Right lobe of liver (tissue), 6 donors: ENCODE measurements at regions not wholly inside any gene's neighbourhood (a gene's known extent, or its start where the extent isn't known, plus 50 kb on each side); places are given as distances from the start of the nearest gene placed in this dataset.

ENCODE experiments used
- ATAC-seq, 4 donors: fragments of 200-7000 bp; cut with Tn5 transposase; one replicate each; pipeline ENCODE4 v1.9.1; 2020; ENCODE audit warnings: mild to moderate bottlenecking in 4 of 4, moderate library complexity in 4 of 4
- DNase-seq, 3 donors: peaks; one replicate each; pipeline ENCODE4 v3.0.0-alpha.2; 2020
- H3K27ac ChIP-seq, 3 donors: fragments of 200-600 bp; one replicate each; pipeline ENCODE4 v1.8.0; 2022
- H3K27me3 ChIP-seq, 2 donors: fragments of 200-600 bp; one replicate each; pipeline ENCODE4 v1.8.0; 2022
- H3K36me3 ChIP-seq, 4 donors: fragments of 200-600 bp; sonication (generic) in 1 of 4; one replicate each; pipeline versions ENCODE4 v1.5.1 to v1.8.0; 2017 to 2022; ENCODE audit warnings: control low read depth in 1 of 4
- H3K4me1 ChIP-seq, 4 donors: fragments of 200-600 bp; sonication (generic) in 1 of 4; one replicate each; pipeline versions ENCODE4 v1.5.1 to v1.8.0; 2017 to 2022; ENCODE audit warnings: control low read depth in 1 of 4
- H3K4me3 ChIP-seq, 3 donors: fragments of 200-600 bp; one replicate each; pipeline ENCODE4 v1.8.0; 2022
- H3K9me3 ChIP-seq, 4 donors: fragments of 200-600 bp; sonication (generic) in 1 of 4; one replicate each; pipeline versions ENCODE4 v1.5.1 to v1.8.0; 2017 to 2022; ENCODE audit warnings: control low read depth in 1 of 4
- POLR2A ChIP-seq: fragments of 450-650 bp; IDR thresholded peaks from one replicate; pipeline ENCODE4 v1.6.1; 2017; ENCODE audit warnings: antibody characterized with exemption, mild to moderate bottlenecking
- WGBS: methylation state at CpG from one replicate; pipeline ENCODE4 v1.1.6; 2018; ENCODE audit warnings: low coverage, low lambda C conversion rate; ENCODE audit not compliant: insufficient coverage; ENCODE audit errors: missing lambda C conversion rate; 5-methylcytosine and 5-hydroxymethylcytosine counted together
- intact Hi-C, 2 donors: fragments of 100-400 bp; cut with DNase I; formaldehyde crosslinking; loops; one replicate each; pipeline versions ENCODE4 v1.11.2 to v1.14.1; 2022
- TF ChIP-seq, protein P1 (sequence below), 4 donors: fragments of 200-600 bp in 3 of 4; fragments of 450-650 bp in 1 of 4; IDR thresholded peaks; one replicate each; pipeline versions ENCODE4 v1.5.1 to v1.8.0; 2016 to 2022; ENCODE audit warnings: antibody characterized with exemption in 4 of 4, mild to moderate bottlenecking in 2 of 4
- donor health status: DM: no; HTN: yes; CAD: no.
- donor health status: DM: no; HTN: no; CAD: no.
- donor health status: DM: no; HTN: no; CAD: no.
- donor health status: DM: no; HTN: yes; CAD: no.
- donor health status: DM: no; HTN: yes; CAD: no.

DNA sequence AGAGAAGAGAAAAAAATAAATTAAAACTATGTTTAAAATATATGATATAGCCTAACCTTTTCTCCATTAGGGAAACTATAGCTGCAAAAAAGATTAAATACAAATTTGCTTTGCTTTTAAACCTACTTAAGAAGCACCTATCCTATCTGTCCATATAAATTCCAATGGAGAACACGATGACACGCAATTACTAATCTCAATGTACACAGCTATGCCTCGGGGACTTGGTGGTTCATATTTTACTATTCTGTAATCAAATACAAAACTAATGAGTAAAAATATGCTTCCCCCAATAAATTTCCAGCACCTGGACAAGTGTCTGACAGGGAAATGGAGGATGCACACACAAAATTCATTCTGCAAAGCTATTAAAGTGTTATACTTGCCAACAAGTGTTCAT, 386.4 kb downstream of the LMO4 start:
- intact Hi-C loops, result no loop called here
- Histone ChIP-seq H3K36me3 (no peaks in the 10 kb centered on the region), H3K27me3 (no peaks in the 10 kb centered on the region), H3K4me1 (no peaks in the 10 kb centered on the region), H3K27ac (no peak overlapping the region), H3K9me3 (no peaks in the 10 kb centered on the region), H3K4me3 (no peak overlapping the region)
- TF ChIP-seq POLR2A, result no peak
- TF ChIP-seq, protein P1, sequence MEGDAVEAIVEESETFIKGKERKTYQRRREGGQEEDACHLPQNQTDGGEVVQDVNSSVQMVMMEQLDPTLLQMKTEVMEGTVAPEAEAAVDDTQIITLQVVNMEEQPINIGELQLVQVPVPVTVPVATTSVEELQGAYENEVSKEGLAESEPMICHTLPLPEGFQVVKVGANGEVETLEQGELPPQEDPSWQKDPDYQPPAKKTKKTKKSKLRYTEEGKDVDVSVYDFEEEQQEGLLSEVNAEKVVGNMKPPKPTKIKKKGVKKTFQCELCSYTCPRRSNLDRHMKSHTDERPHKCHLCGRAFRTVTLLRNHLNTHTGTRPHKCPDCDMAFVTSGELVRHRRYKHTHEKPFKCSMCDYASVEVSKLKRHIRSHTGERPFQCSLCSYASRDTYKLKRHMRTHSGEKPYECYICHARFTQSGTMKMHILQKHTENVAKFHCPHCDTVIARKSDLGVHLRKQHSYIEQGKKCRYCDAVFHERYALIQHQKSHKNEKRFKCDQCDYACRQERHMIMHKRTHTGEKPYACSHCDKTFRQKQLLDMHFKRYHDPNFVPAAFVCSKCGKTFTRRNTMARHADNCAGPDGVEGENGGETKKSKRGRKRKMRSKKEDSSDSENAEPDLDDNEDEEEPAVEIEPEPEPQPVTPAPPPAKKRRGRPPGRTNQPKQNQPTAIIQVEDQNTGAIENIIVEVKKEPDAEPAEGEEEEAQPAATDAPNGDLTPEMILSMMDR (IDR thresholded peaks at IDR 0.05), result no peak
- 70% methylated on average over 3 of the region's 3 CpGs for WGBS
- no peak for ATAC-seq
- DNase-seq, result no peak

DNA sequence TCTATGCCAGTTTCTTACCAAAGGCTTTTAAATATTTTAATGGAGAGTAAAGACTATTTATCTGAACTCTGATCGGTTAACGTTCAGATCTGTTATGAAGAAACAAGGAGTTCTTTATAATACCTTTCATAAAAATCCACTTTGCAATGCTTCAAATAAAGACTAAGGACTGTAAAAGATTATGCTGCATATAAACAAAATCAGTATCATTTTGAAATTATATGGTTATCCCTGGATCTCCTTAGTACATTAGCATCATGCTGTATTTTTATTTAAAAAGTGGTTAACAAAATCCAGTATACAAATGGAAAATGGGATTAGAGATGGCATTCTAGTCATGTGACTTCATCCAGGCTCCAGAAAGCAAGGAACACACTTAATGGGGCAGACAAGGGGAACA, 386.8 kb downstream of the LMO4 start:
- 22% methylated on average over 2 of the region's 2 CpGs for WGBS
- no peak for ATAC-seq
- Histone ChIP-seq H3K9me3 (no peaks in the 10 kb centered on the region), H3K4me1 (no peaks in the 10 kb centered on the region), H3K36me3 (no peaks in the 10 kb centered on the region), H3K4me3 (no peak overlapping the region), H3K27ac (no peak overlapping the region), H3K27me3 (no peaks in the 10 kb centered on the region)
- TF ChIP-seq, protein P1 (IDR thresholded peaks at IDR 0.05), result no peak
- no peak for TF ChIP-seq POLR2A
- DNase-seq, result no peak
- intact Hi-C loops, result no loop called here

- intact Hi-C loops, result no loop called here
- Histone ChIP-seq H3K27ac (no peak overlapping the region), H3K4me3 (no peak overlapping the region), H3K27me3 (no peaks in the 10 kb centered on the region), H3K36me3 (no peaks in the 10 kb centered on the region), H3K4me1 (no peaks in the 10 kb centered on the region), H3K9me3 (no peaks in the 10 kb centered on the region)
- TF ChIP-seq, protein P1 (IDR thresholded peaks at IDR 0.05), result no peak
- no peak for TF ChIP-seq POLR2A
- no peak for ATAC-seq
- DNase-seq, result no peak
- WGBS, result 70% methylated on average over 2 of the region's 2 CpGs
These were observed 388.5 kb downstream of the LMO4 start for GRCh38 chr1:87717157-87717670.

GRCh38 chr1:87718241-87718950, 389.7 kb downstream of the LMO4 start:
- Histone ChIP-seq H3K36me3 (no peaks in the 10 kb centered on the region), H3K27me3 (no peaks in the 10 kb centered on the region), H3K9me3 (no peaks in the 10 kb centered on the region), H3K4me1 (no peaks in the 10 kb centered on the region), H3K27ac (no peak overlapping the region), H3K4me3 (no peak overlapping the region)
- no peak for ATAC-seq
- WGBS, result 50% methylated on average over 1 of the region's 1 CpG
- intact Hi-C loops, result no loop called here
- DNase-seq, result no peak
- TF ChIP-seq POLR2A, result no peak
- TF ChIP-seq, protein P1 (IDR thresholded peaks at IDR 0.05), result no peak
